Astrocyte (in vitro differentiated cells and primary cell): ENCODE measurements at regions not wholly inside any gene's neighbourhood (a gene's known extent, or its start where the extent isn't known, plus 50 kb on each side); places are given as distances from the start of the nearest gene placed in this dataset.
"Not testable (repeated sequence)": the region's sequence is repeated elsewhere in the genome, so short reads cannot be mapped to it uniquely, and the experiment has no call there.

Experiments
- DNase-seq: peaks from one replicate; pipeline ENCODE4 v3.0.0-alpha.2; 2010; ENCODE audit warnings: low read depth
- FAIRE-seq: peaks from 2 replicates; lab custom pipeline; 2011; peaks lifted over from hg19 to GRCh38; lab: Jason Lieb, UNC
- H2AFZ ChIP-seq: 2 replicates; pipeline ENCODE4 v1.6.0; 2012; ENCODE audit warnings: low read depth, low read length, inconsistent platforms
- H3K27ac ChIP-seq: 2 replicates; pipeline ENCODE4 v1.5.1; 2011; ENCODE audit warnings: low read depth, low read length, inconsistent platforms
- H3K27me3 ChIP-seq: 2 replicates; pipeline ENCODE4 v1.6.0; 2011; ENCODE audit warnings: low read length, inconsistent platforms; ENCODE audit not compliant: insufficient read depth
- H3K36me3 ChIP-seq: 2 replicates; pipeline ENCODE4 v1.5.1; 2011; ENCODE audit warnings: low read length, inconsistent platforms; ENCODE audit not compliant: insufficient read depth
- H3K4me1 ChIP-seq: 2 replicates; pipeline ENCODE4 v1.5.1; 2011; ENCODE audit warnings: low read length, inconsistent platforms; ENCODE audit not compliant: insufficient read depth
- H3K4me2 ChIP-seq: 2 replicates; pipeline ENCODE4 v1.6.0; 2012; ENCODE audit warnings: low read length, inconsistent platforms
- H3K4me3 ChIP-seq: 2 replicates; pipeline ENCODE4 v1.5.1; 2011; ENCODE audit warnings: low read depth, mild to moderate bottlenecking, low read length, inconsistent platforms; ENCODE audit not compliant: insufficient read depth
- H3K79me2 ChIP-seq: 2 replicates; pipeline ENCODE4 v1.6.0; 2012; ENCODE audit warnings: mild to moderate bottlenecking, low read length, inconsistent platforms; ENCODE audit not compliant: insufficient read depth
- H3K9ac ChIP-seq: 2 replicates; pipeline ENCODE4 v1.6.0; 2012; ENCODE audit warnings: mild to moderate bottlenecking, low read length, inconsistent platforms
- H3K9me3 ChIP-seq: 2 replicates; pipeline ENCODE4 v1.5.1; 2012; ENCODE audit warnings: low read depth, mild to moderate bottlenecking, low read length, inconsistent platforms; ENCODE audit not compliant: insufficient read depth
- H4K20me1 ChIP-seq: 2 replicates; pipeline ENCODE4 v1.6.0; 2012; ENCODE audit warnings: low read length, inconsistent platforms; ENCODE audit not compliant: insufficient read depth
- H3K27ac Mint-ChIP-seq: one replicate; pipeline ENCODE4 v1.8.0; 2021; ENCODE audit warnings: mild to moderate bottlenecking, mixed read lengths; ENCODE audit not compliant: unreplicated experiment
- H3K27me3 Mint-ChIP-seq: one replicate; pipeline ENCODE4 v1.8.0; 2021; ENCODE audit warnings: low read depth, mixed read lengths; ENCODE audit not compliant: unreplicated experiment
- H3K36me3 Mint-ChIP-seq: one replicate; pipeline ENCODE4 v1.8.0; 2021; ENCODE audit warnings: low read depth, mixed read lengths; ENCODE audit not compliant: unreplicated experiment
- H3K4me1 Mint-ChIP-seq: one replicate; pipeline ENCODE4 v1.8.0; 2021; ENCODE audit warnings: low read depth, mixed read lengths; ENCODE audit not compliant: unreplicated experiment
- H3K4me3 Mint-ChIP-seq: one replicate; pipeline ENCODE4 v1.8.0; 2021; ENCODE audit warnings: mild to moderate bottlenecking, moderate library complexity, mixed read lengths; ENCODE audit not compliant: unreplicated experiment
- H3K9me3 Mint-ChIP-seq: one replicate; pipeline ENCODE4 v1.8.0; 2021; ENCODE audit warnings: mild to moderate bottlenecking, mixed read lengths; ENCODE audit not compliant: unreplicated experiment
- CTCF ChIP-seq: IDR thresholded peaks from 2 replicates; pipeline ENCODE4 v1.5.1; 2011; ENCODE audit warnings: low read depth, mild to moderate bottlenecking, inconsistent platforms, low read length, moderate library complexity; ENCODE audit not compliant: insufficient read depth
- EZH2 ChIP-seq: IDR thresholded peaks from 2 replicates; pipeline ENCODE4 v1.6.1; 2012; ENCODE audit warnings: mild to moderate bottlenecking, low read length, inconsistent platforms; ENCODE audit not compliant: insufficient read depth

GRCh38 chrX:35499071-35499862, 298.9 kb upstream of the MAGEB16 start:
- H4K20me1 ChIP-seq = no peaks in the 10 kb centered on the region
- no peaks in the 10 kb centered on the region for H3K36me3 ChIP-seq
- Mint-ChIP-seq H3K27me3 (no peaks in the 10 kb centered on the region), H3K36me3 (no peaks in the 10 kb centered on the region), H3K27ac (no peak overlapping the region), H3K9me3 (no peaks in the 10 kb centered on the region), H3K4me1 (no peaks in the 10 kb centered on the region), H3K4me3 (no peak overlapping the region)
- H3K4me2 ChIP-seq = no peak overlapping the region
- no peak overlapping the region for H3K9ac ChIP-seq
- no peak for FAIRE-seq
- TF ChIP-seq CTCF (no peak), EZH2 (no peak)
- no peak overlapping the region for H3K27ac ChIP-seq
- no peak for DNase-seq
- H3K27me3 ChIP-seq = no peaks in the 10 kb centered on the region
- no peak overlapping the region for H3K4me3 ChIP-seq
- H3K79me2 ChIP-seq = no peaks in the 10 kb centered on the region
- no peaks in the 10 kb centered on the region for H3K4me1 ChIP-seq
- H2AFZ ChIP-seq = no peak overlapping the region
- no peaks in the 10 kb centered on the region for H3K9me3 ChIP-seq

GRCh38 chrX:35507701-35508100, 290.4 kb upstream of the MAGEB16 start:
- Mint-ChIP-seq H3K27ac (no peak overlapping the region), H3K27me3 (no peaks in the 10 kb centered on the region), H3K4me1 (no peaks in the 10 kb centered on the region), H3K36me3 (no peaks in the 10 kb centered on the region), H3K9me3 (no peaks in the 10 kb centered on the region), H3K4me3 (no peak overlapping the region)
- H3K79me2 ChIP-seq = no peaks in the 10 kb centered on the region
- H3K36me3 ChIP-seq = no peaks in the 10 kb centered on the region
- no peaks in the 10 kb centered on the region for H4K20me1 ChIP-seq
- no peak overlapping the region for H3K4me3 ChIP-seq
- H3K27ac ChIP-seq = no peak overlapping the region
- TF ChIP-seq CTCF (no peak), EZH2 (no peak)
- no peak for DNase-seq
- H3K4me1 ChIP-seq = no peaks in the 10 kb centered on the region
- no peak overlapping the region for H3K4me2 ChIP-seq
- no peak for FAIRE-seq
- no peaks in the 10 kb centered on the region for H3K27me3 ChIP-seq
- no peak overlapping the region for H2AFZ ChIP-seq
- no peak overlapping the region for H3K9ac ChIP-seq
- H3K9me3 ChIP-seq = no peaks in the 10 kb centered on the region

- H3K36me3 Mint-ChIP-seq, H3K27me3 Mint-ChIP-seq, H3K9me3 ChIP-seq, FAIRE-seq, H3K4me1 Mint-ChIP-seq, H3K36me3 ChIP-seq, H3K27ac Mint-ChIP-seq, H3K27ac ChIP-seq, H3K4me3 Mint-ChIP-seq, H3K4me3 ChIP-seq, H3K4me1 ChIP-seq, DNase-seq, H2AFZ ChIP-seq, H3K9ac ChIP-seq, H3K27me3 ChIP-seq, H3K79me2 ChIP-seq, H3K9me3 Mint-ChIP-seq, H4K20me1 ChIP-seq, H3K4me2 ChIP-seq: not testable (repeated sequence)
Observed at GRCh38 chrX:35548003-35548402, 250.1 kb upstream of the MAGEB16 start.
